ENCODE measurements at regions not wholly inside any gene's neighbourhood (a gene's known extent, or its start where the extent isn't known, plus 50 kb on each side); places are given as distances from the start of the nearest gene placed in this dataset.

DNA sequence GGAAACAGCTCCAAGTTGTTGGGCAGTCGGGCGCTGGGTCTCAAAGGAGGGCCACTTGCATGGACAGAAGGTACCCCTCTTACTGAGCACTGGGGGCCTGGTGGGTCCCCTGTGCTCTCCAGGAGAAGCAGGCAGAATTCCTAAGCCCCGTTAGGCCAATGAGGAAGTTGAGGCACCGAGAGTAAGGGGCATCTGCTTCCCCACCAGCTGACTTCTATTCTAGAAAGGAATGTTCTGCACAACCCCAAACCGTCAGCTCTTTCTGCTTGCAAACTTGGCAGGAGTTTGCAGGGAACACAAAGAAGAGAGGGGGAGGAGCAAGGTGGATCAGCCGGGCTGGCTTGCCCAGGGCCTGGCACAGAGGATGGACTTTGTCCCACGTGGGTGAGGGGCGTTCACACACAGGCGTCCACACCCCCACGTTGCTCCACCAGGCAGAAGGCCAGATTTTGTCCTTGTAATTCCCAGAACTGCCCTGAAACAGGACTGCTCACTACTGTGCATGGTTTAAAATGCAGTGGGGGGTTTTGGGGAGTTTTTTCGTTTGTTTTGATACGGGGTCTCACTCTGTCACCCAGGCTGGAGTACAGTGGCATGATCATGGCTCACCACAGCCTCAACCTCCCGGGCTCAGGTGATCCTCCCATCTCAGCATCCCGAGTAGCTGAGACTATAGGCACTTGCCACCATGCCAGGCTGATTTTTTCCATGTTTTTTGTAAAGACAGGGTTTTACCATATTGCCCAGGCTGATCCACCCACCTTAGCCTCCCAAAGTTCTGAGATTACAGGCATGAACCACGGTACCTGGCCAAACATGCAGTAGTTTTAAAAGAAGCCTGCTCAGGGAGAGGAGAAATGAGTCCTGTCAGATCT is 93.3 kb downstream of the SNX5 start (continued):
- TF ChIP-seq, protein P1, sequence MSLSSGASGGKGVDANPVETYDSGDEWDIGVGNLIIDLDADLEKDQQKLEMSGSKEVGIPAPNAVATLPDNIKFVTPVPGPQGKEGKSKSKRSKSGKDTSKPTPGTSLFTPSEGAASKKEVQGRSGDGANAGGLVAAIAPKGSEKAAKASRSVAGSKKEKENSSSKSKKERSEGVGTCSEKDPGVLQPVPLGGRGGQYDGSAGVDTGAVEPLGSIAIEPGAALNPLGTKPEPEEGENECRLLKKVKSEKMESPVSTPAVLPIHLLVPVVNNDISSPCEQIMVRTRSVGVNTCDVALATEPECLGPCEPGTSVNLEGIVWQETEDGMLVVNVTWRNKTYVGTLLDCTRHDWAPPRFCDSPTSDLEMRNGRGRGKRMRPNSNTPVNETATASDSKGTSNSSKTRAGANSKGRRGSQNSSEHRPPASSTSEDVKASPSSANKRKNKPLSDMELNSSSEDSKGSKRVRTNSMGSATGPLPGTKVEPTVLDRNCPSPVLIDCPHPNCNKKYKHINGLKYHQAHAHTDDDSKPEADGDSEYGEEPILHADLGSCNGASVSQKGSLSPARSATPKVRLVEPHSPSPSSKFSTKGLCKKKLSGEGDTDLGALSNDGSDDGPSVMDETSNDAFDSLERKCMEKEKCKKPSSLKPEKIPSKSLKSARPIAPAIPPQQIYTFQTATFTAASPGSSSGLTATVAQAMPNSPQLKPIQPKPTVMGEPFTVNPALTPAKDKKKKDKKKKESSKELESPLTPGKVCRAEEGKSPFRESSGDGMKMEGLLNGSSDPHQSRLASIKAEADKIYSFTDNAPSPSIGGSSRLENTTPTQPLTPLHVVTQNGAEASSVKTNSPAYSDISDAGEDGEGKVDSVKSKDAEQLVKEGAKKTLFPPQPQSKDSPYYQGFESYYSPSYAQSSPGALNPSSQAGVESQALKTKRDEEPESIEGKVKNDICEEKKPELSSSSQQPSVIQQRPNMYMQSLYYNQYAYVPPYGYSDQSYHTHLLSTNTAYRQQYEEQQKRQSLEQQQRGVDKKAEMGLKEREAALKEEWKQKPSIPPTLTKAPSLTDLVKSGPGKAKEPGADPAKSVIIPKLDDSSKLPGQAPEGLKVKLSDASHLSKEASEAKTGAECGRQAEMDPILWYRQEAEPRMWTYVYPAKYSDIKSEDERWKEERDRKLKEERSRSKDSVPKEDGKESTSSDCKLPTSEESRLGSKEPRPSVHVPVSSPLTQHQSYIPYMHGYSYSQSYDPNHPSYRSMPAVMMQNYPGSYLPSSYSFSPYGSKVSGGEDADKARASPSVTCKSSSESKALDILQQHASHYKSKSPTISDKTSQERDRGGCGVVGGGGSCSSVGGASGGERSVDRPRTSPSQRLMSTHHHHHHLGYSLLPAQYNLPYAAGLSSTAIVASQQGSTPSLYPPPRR (CRISPR knock-in tag; IDR thresholded peaks at IDR 0.05; ENCODE audit: borderline replicate concordance): peak; percentile 90
- TF ChIP-seq TP53 (CRISPR knock-in tag; conservative IDR thresholded peaks at IDR 0.05): peak; percentile 89; the same call in 1 of the 2 replicates

DNA sequence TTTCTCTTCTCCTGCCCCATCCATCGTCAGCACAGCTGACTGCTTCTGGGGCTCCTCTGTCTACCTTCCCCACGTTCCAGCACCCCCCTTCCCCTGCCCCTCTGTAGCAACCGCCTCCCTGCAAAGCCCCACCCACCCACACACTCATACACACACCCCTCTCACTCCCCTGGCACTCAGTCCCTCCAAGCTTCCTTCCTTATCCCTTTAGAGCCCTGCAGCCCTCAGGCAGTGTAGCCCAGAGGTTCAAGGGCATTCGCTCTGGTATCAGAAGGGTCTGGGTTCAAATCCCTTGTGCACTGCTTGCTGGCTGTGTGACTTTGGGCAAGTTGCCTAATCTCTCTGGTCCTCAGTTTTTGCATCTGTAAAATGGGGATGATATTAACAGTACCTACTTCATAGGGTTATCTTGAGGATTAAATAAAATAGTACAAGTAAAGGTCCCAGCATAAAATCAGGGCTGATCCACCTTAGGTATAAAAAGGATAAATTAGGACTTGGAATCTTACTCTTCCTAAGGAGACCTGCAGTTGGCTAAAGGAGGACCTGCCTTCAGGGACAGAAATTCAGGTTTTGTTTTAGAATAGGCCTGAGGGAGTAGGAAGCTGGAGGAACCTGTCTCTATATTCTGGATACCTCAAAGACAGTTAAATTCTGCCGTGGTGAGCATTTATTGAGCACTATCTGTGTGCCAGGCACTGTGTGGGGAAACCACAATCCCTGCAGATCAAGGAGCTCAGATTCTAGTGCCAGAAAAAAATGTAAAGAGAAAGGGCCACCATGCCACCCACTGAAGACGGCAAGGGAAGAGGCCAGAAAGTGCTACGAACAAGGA is 94.1 kb downstream of the SNX5 start:
- H3K27me3 ChIP-seq (ENCODE audit: control insufficient read depth in 1 of 2, insufficient read depth in 2 of 2, low read length in 2 of 2): no peaks in the 10 kb centered on the region
- BruUV-seq (replicated peaks): TSS peak; percentile 37
- no peak for FAIRE-seq
- H3K9ac ChIP-seq (ENCODE audit: insufficient read depth, low read depth, low read length): peak overlapping the region; percentile 71
- H3K79me2 ChIP-seq (ENCODE audit: insufficient read depth, low read length): peaks cover 6% of the 10 kb centered on the region
- H3K4me3 ChIP-seq (replicated peaks in 1 of 3; ENCODE audit: insufficient read depth in 1 of 3, low read depth in 2 of 3, low read length in 3 of 3): peak overlapping the region in 2 of 3 experiments; percentile 1 to 55; a peak in 3 of 6 replicates
- H3K36me3 ChIP-seq (replicated peaks in 1 of 2; ENCODE audit: control insufficient read depth in 1 of 2, insufficient read depth in 2 of 2, low read length in 2 of 2): no peaks in the 10 kb centered on the region
- no peaks in the 10 kb centered on the region for H4K20me1 ChIP-seq (ENCODE audit: insufficient read depth, low read length)
- H3K4me2 ChIP-seq (ENCODE audit: low read depth, low read length): peak overlapping the region; percentile 74
- H3K4me1 ChIP-seq (ENCODE audit: insufficient read depth, low read length): peaks cover 86% of the 10 kb centered on the region
- H3K27ac ChIP-seq (ENCODE audit: extremely low read length, insufficient read depth, low read length): peak overlapping the region; percentile 78
- no peak overlapping the region for H2AFZ ChIP-seq (ENCODE audit: low read length)
- POLR2A ChIA-PET: interaction anchor here (0.7 to 14.0 kb wide), 32 partner anchors 13 to 414 kb away, joined by 3 to 763 read pairs (median 4); partner anchors contain the start of genes DSTN, KAT14, MGME1 and PET117
- WGBS (ENCODE audit: low lambda C conversion rate): 31% methylated on average over 7 of the region's 7 CpGs
- CTCF ChIA-PET (ENCODE audit: low intra/inter-chr PET ratio, low total read pairs): interaction anchor here (1.3 kb wide), 1 partner anchor 24 kb away, joined by 3 read pairs; no protein-coding TSS in a partner anchor
- intact Hi-C loops (cut with micrococcal nuclease; ENCODE audit: unreplicated experiment) (loop anchor here (1.0 to 5.0 kb wide), 3 partner anchors 10 to 67 kb away; no protein-coding TSS in a partner anchor), in situ Hi-C loops (cut with HindIII; ENCODE audit: extremely low pct_ligation_motif_present, low pct_unique_long_range_greater_than_20kb) (no loop called here)
- DNase-seq (ENCODE audit: low spot score): no peak
- H3K9me3 ChIP-seq (ENCODE audit: low read length): no peaks in the 10 kb centered on the region
- peak; percentile 40 for ATAC-seq
- TF ChIP-seq ZNF160 (CRISPR knock-in tag; IDR thresholded peaks at IDR 0.05) (0 out of 2 replicates have a peak, but pooled peaks have one; percentile 1), MIXL1 (CRISPR knock-in tag; IDR thresholded peaks at IDR 0.05) (0 out of 2 replicates have a peak, but pooled peaks have one; percentile 8), GABPA (IDR thresholded peaks at IDR 0.05; ENCODE audit: low read depth, low read length) (no peak), GABPA (CRISPR knock-in tag; IDR thresholded peaks at IDR 0.05; ENCODE audit: low read depth) (0 out of 2 replicates have a peak, but pooled peaks have one; percentile 0), POLR2G (IDR thresholded peaks at IDR 0.05; ENCODE audit: low read depth, low read length) (peak; percentile 48), SAP130 (CRISPR knock-in tag; IDR thresholded peaks at IDR 0.05; ENCODE audit: low read depth) (peak; percentile 9; the same call in 1 of the 2 replicates), ZFP36 (IDR thresholded peaks at IDR 0.05; ENCODE audit: borderline replicate concordance, low read depth, low read length, partially characterized antibody) (peak; percentile 37), TP53 (CRISPR knock-in tag; conservative IDR thresholded peaks at IDR 0.05) (0 out of 2 replicates have a peak, but pooled peaks have one; percentile 23), MXI1 (IDR thresholded peaks at IDR 0.05; ENCODE audit: borderline replicate concordance, low read depth, low read length) (no peak), ZBTB42 (CRISPR knock-in tag; IDR thresholded peaks at IDR 0.05) (peak; percentile 18; the same call in 1 of the 2 replicates), ZNF614 (CRISPR knock-in tag; IDR thresholded peaks at IDR 0.05; ENCODE audit: borderline replicate concordance) (peak; percentile 6; the same call in 1 of the 2 replicates)
- TF ChIP-seq, protein P2, sequence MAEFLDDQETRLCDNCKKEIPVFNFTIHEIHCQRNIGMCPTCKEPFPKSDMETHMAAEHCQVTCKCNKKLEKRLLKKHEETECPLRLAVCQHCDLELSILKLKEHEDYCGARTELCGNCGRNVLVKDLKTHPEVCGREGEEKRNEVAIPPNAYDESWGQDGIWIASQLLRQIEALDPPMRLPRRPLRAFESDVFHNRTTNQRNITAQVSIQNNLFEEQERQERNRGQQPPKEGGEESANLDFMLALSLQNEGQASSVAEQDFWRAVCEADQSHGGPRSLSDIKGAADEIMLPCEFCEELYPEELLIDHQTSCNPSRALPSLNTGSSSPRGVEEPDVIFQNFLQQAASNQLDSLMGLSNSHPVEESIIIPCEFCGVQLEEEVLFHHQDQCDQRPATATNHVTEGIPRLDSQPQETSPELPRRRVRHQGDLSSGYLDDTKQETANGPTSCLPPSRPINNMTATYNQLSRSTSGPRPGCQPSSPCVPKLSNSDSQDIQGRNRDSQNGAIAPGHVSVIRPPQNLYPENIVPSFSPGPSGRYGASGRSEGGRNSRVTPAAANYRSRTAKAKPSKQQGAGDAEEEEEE (CRISPR knock-in tag; IDR thresholded peaks at IDR 0.05; ENCODE audit: borderline replicate concordance): 0 out of 2 replicates have a peak, but pooled peaks have one; percentile 80

Measured in HepG2 (cell line).